ENCODE measurements at regions not wholly inside any gene's neighbourhood (a gene's known extent, or its start where the extent isn't known, plus 50 kb on each side); places are given as distances from the start of the nearest gene placed in this dataset.

- DNase-seq = no peak
Observed at GRCh38 chr14:59075506-59075905, 113.0 kb upstream of the DAAM1 start.

GRCh38 chr14:59081720-59082119 lies 106.7 kb upstream of the DAAM1 start:
- DNase-seq = no peak

- no peak for DNase-seq
Observed at GRCh38 chr14:59085207-59085739, 103.2 kb upstream of the DAAM1 start.

- no peak for DNase-seq
Observed at GRCh38 chr14:59086241-59086882, 102.1 kb upstream of the DAAM1 start.

GRCh38 chr14:59087240-59087639 lies 101.2 kb upstream of the DAAM1 start:
- no peak for DNase-seq

GRCh38 chr14:59087711-59088110 lies 100.8 kb upstream of the DAAM1 start:
- no peak for DNase-seq

- DNase-seq = no peak
Observed at GRCh38 chr14:59090572-59090971, 97.9 kb upstream of the DAAM1 start.

- no peak for DNase-seq
Observed at GRCh38 chr14:59091404-59091803, 97.1 kb upstream of the DAAM1 start.

GRCh38 chr14:59091976-59092375 lies 96.5 kb upstream of the DAAM1 start:
- no peak for DNase-seq

- no peak for DNase-seq
Observed at GRCh38 chr14:59093902-59094301, 94.6 kb upstream of the DAAM1 start.

GRCh38 chr14:59096303-59096702 lies 92.2 kb upstream of the DAAM1 start:
- DNase-seq = no peak

GRCh38 chr14:59097681-59098080 lies 90.8 kb upstream of the DAAM1 start:
- DNase-seq = no peak

- DNase-seq = no peak
Observed at GRCh38 chr14:59098377-59098776, 90.1 kb upstream of the DAAM1 start.

GRCh38 chr14:59100205-59100604 lies 88.3 kb upstream of the DAAM1 start:
- no peak for DNase-seq

GRCh38 chr14:59101476-59101875 lies 87.0 kb upstream of the DAAM1 start:
- no peak for DNase-seq

- no peak for DNase-seq
Observed at GRCh38 chr14:59103396-59103795, 85.1 kb upstream of the DAAM1 start.

GRCh38 chr14:59107819-59108218 lies 80.6 kb upstream of the DAAM1 start:
- peak; percentile 70 for DNase-seq

GRCh38 chr14:59116984-59117415 lies 71.5 kb upstream of the DAAM1 start:
- DNase-seq = no peak

- no peak for DNase-seq
Observed at GRCh38 chr14:59117754-59118528, 70.5 kb upstream of the DAAM1 start.

GRCh38 chr14:59120921-59121320 lies 67.5 kb upstream of the DAAM1 start:
- no peak for DNase-seq

- no peak for DNase-seq
Observed at GRCh38 chr14:59123531-59123930, 64.9 kb upstream of the DAAM1 start.

- no peak for DNase-seq
Observed at GRCh38 chr14:59123975-59124374, 64.5 kb upstream of the DAAM1 start.

GRCh38 chr14:59125156-59125555 lies 63.3 kb upstream of the DAAM1 start:
- no peak for DNase-seq

GRCh38 chr14:59126714-59127436 lies 61.6 kb upstream of the DAAM1 start:
- DNase-seq = peak; percentile 33

All from femur (tissue), 1 donor.